Fibroblast of skin of right quadriceps (primary cell): ENCODE measurements at regions not wholly inside any gene's neighbourhood (a gene's known extent, or its start where the extent isn't known, plus 50 kb on each side); places are given as distances from the start of the nearest gene placed in this dataset.

Experiments
- DNase-seq: peaks from one replicate; pipeline ENCODE4 v3.0.0-alpha.2; 2013

GRCh38 chr12:132406493-132407450, 77.4 kb upstream of the GALNT9 start:
- DNase-seq, result no peak

- no peak for DNase-seq
These were observed 76.4 kb upstream of the GALNT9 start for GRCh38 chr12:132405742-132406251.

GRCh38 chr12:132404951-132405741, 75.8 kb upstream of the GALNT9 start:
- DNase-seq, result no peak

GRCh38 chr12:132404435-132404855, 75.1 kb upstream of the GALNT9 start:
- DNase-seq, result no peak

GRCh38 chr12:132403636-132404434, 74.4 kb upstream of the GALNT9 start:
- no peak for DNase-seq

GRCh38 chr12:132402831-132403416, 73.5 kb upstream of the GALNT9 start:
- no peak for DNase-seq

- DNase-seq, result no peak
These were observed 72.6 kb upstream of the GALNT9 start for GRCh38 chr12:132401982-132402381.

GRCh38 chr12:132400011-132400641, 70.7 kb upstream of the GALNT9 start:
- no peak for DNase-seq

- DNase-seq, result no peak
These were observed 70.0 kb upstream of the GALNT9 start for GRCh38 chr12:132399092-132400010.

GRCh38 chr12:132398386-132398991, 69.1 kb upstream of the GALNT9 start:
- DNase-seq, result no peak

GRCh38 chr12:132397934-132398385, 68.6 kb upstream of the GALNT9 start:
- no peak for DNase-seq

- no peak for DNase-seq
These were observed 68.0 kb upstream of the GALNT9 start for GRCh38 chr12:132397152-132397933.

GRCh38 chr12:132396657-132397056, 67.3 kb upstream of the GALNT9 start:
- no peak for DNase-seq

GRCh38 chr12:132395908-132396305, 66.5 kb upstream of the GALNT9 start:
- no peak for DNase-seq

- no peak for DNase-seq
These were observed 66.0 kb upstream of the GALNT9 start for GRCh38 chr12:132395192-132395907.

- no peak for DNase-seq
These were observed 64.9 kb upstream of the GALNT9 start for GRCh38 chr12:132393991-132394949.

GRCh38 chr12:132393245-132393795, 63.9 kb upstream of the GALNT9 start:
- no peak for DNase-seq
